Epithelial cell of esophagus (primary cell): ENCODE measurements at regions not wholly inside any gene's neighbourhood (a gene's known extent, or its start where the extent isn't known, plus 50 kb on each side); places are given as distances from the start of the nearest gene placed in this dataset.
"Not testable (repeated sequence)": the region's sequence is repeated elsewhere in the genome, so short reads cannot be mapped to it uniquely, and the experiment has no call there.

ENCODE experiments used
- DNase-seq: peaks from one replicate; pipeline ENCODE4 v3.0.0; 2010; ENCODE audit warnings: low read depth
- H3K4me3 ChIP-seq: 2 replicates; pipeline ENCODE4 v1.5.1; 2011; ENCODE audit warnings: mild to moderate bottlenecking, low read length, control low read depth
- CTCF ChIP-seq: IDR thresholded peaks from 2 replicates; pipeline ENCODE4 v1.5.1; 2011; ENCODE audit warnings: low read depth, mild to moderate bottlenecking, low read length, control low read depth, inconsistent platforms; ENCODE audit not compliant: insufficient read depth; ENCODE audit errors: missing control alignments

- H3K4me3 ChIP-seq: no peak overlapping the region
- TF ChIP-seq CTCF: no peak
- DNase-seq: no peak
Observed at GRCh38 chr3:124059580-124059979, 67.7 kb upstream of the ROPN1 start.

DNA sequence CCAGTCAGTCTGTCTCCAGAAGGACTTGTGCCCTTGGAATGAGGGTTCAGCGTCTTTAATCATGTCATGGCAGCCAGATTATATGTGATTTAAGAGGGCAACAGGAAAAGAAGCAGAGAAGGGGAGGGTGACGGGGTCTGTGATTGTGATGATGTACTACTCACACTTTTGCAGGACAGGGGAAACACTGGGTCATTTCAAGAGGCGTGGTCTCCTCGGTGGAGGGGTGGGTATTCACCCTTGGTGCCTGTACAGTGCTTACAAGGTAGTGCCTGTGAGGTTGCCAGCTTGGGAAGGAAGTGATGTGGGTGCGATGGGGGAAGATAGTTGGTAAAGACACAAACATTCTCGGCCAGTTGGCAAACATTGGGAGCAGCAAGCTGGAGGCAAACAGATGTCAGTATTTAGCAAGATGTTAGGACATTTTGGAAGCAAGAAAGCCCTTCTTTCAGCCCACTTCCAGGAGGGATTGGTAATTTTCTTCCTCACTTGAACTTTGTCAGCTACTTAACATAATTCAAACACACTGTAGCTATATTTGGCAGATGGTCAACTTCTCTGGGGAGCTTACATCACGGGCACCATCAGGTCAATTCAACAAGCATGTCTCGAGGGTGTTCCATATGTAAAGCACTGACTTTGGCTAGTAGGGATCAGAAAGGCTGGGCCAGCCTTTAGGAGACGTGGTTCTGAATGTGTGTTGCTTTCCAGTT is 71.4 kb upstream of the ROPN1 start:
- no peak for TF ChIP-seq CTCF
- DNase-seq: no peak
- no peak overlapping the region for H3K4me3 ChIP-seq

DNA sequence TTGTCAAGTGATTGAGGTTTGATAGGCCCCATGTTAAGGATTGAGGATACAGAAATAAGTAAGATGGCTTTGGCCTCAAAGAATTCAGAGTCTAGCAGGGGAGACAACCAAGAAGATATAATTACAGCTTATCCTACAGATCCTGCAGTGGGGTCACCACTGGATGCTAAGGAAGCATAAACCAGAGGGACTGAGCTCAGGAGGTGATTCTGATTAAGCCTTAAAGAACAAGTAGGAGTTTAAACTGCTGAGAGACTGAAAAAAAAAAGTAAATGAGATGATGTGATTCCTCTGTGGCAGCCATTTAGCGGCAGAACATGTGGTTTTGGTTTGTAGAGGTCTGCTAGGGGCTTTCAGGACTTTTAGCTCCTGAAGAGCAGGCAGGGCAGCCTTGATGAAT is 72.1 kb upstream of the ROPN1 start:
- TF ChIP-seq CTCF: no peak
- no peak overlapping the region for H3K4me3 ChIP-seq
- no peak for DNase-seq

- DNase-seq, H3K4me3 ChIP-seq: not testable (repeated sequence)
Observed at GRCh38 chr3:124066543-124066942, 74.6 kb upstream of the ROPN1 start.

GRCh38 chr3:124069706-124070105 is 77.8 kb upstream of the ROPN1 start:
- H3K4me3 ChIP-seq, DNase-seq: not testable (repeated sequence)

GRCh38 chr3:124075090-124075489 is 83.2 kb upstream of the ROPN1 start:
- DNase-seq, H3K4me3 ChIP-seq: not testable (repeated sequence)

DNA sequence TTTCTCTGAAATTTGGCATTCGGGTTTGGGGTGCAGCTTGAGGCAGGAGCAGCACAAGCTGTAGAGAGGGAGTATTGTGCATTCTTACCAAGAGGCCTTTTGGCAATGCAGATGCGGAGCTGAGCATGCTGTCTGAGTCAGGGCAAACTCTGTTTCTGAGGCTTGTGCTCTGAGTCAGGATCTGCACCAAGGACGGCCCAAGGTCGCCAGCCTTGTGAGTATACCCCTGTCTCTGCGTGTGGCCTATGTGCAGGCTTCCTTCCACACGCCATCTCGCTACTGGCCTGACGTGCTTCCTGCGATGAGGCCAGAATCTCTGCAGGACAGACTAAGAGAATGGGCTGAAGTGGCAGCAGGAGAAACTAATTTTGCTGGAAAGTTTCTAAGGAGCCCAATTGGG is 83.8 kb upstream of the ROPN1 start:
- no peak for TF ChIP-seq CTCF

DNA sequence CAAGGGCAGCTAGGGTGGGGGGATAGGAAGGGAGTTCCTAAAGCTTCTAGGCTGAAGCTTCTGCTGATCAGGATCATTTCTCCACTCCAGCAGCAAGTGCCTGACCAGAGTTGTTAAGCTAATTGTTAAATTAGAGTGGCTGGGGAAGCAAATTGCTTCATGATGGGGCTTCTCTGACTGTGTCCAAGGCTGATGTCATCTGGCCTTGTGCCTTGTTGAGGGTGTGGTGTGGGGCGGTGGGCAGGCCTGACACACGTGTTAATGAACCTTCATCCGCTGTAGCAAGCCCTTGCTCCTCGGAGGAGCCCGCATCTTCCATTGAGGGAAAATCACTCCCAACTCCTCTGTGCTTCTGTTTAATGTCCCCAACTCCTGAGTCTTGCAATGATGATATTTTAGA is 84.3 kb upstream of the ROPN1 start:
- H3K4me3 ChIP-seq: no peak overlapping the region
- no peak for TF ChIP-seq CTCF
- DNase-seq: no peak

More for the DNA sequence above, 83.8 kb upstream of the ROPN1 start:
- no peak for DNase-seq
- no peak overlapping the region for H3K4me3 ChIP-seq
